Fibroblast of mammary gland (primary cell): ENCODE measurements at regions not wholly inside any gene's neighbourhood (a gene's known extent, or its start where the extent isn't known, plus 50 kb on each side); places are given as distances from the start of the nearest gene placed in this dataset.
A peak's percentile ranks its signal among the peaks of the same experiment; 100 is the strongest.

Experiments used
- DNase-seq: peaks from one replicate; pipeline ENCODE4 v3.0.0-alpha.2; 2010; ENCODE audit warnings: low read depth
- H3K4me3 ChIP-seq: 2 replicates; pipeline ENCODE4 v1.5.1; 2011; ENCODE audit warnings: low read depth, mild to moderate bottlenecking, low read length, moderate library complexity; ENCODE audit not compliant: control insufficient read depth
- TF ChIP-seq, protein P1 (sequence below): conservative IDR thresholded peaks from 2 replicates; pipeline ENCODE4 v1.5.1; 2011; ENCODE audit warnings: low read depth, low read length, inconsistent platforms; ENCODE audit not compliant: control insufficient read depth, insufficient read depth

DNA sequence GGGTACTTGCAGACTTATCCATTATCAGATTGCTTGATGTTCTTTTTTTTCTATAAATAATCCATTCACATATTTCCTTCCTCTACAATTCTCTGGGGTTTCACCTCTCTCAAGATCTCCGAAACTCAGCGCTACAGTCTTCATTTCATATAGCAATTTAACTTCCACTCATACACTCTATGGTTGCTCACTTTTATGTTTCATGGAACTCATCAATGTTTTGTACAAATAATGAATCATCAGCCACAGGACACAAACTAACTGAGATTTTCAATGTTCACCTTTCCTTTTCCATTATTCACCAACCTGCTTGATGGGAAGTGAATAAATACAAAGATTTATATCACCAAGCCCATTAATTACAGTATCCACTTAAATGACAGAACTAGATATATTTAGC lies 534.7 kb downstream of the LRFN5 start:
- H3K4me3 ChIP-seq, result no peak overlapping the region
- peak; percentile 42 for DNase-seq
- TF ChIP-seq, protein P1, sequence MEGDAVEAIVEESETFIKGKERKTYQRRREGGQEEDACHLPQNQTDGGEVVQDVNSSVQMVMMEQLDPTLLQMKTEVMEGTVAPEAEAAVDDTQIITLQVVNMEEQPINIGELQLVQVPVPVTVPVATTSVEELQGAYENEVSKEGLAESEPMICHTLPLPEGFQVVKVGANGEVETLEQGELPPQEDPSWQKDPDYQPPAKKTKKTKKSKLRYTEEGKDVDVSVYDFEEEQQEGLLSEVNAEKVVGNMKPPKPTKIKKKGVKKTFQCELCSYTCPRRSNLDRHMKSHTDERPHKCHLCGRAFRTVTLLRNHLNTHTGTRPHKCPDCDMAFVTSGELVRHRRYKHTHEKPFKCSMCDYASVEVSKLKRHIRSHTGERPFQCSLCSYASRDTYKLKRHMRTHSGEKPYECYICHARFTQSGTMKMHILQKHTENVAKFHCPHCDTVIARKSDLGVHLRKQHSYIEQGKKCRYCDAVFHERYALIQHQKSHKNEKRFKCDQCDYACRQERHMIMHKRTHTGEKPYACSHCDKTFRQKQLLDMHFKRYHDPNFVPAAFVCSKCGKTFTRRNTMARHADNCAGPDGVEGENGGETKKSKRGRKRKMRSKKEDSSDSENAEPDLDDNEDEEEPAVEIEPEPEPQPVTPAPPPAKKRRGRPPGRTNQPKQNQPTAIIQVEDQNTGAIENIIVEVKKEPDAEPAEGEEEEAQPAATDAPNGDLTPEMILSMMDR, result no peak

GRCh38 chr14:42140831-42141279 lies 534.2 kb downstream of the LRFN5 start:
- no peak overlapping the region for H3K4me3 ChIP-seq
- TF ChIP-seq, protein P1, result no peak
- DNase-seq, result peak; percentile 90

- TF ChIP-seq, protein P1, result no peak
- H3K4me3 ChIP-seq, result no peak overlapping the region
- DNase-seq, result peak; percentile 30
Measured at GRCh38 chr14:42140001-42140400, 533.3 kb downstream of the LRFN5 start.

GRCh38 chr14:42138406-42138805 lies 531.7 kb downstream of the LRFN5 start:
- no peak overlapping the region for H3K4me3 ChIP-seq
- no peak for DNase-seq
- TF ChIP-seq, protein P1, result no peak

- peak; percentile 27 for DNase-seq
- H3K4me3 ChIP-seq, result no peak overlapping the region
- TF ChIP-seq, protein P1, result no peak
Measured at GRCh38 chr14:42130815-42131214, 524.1 kb downstream of the LRFN5 start.

DNA sequence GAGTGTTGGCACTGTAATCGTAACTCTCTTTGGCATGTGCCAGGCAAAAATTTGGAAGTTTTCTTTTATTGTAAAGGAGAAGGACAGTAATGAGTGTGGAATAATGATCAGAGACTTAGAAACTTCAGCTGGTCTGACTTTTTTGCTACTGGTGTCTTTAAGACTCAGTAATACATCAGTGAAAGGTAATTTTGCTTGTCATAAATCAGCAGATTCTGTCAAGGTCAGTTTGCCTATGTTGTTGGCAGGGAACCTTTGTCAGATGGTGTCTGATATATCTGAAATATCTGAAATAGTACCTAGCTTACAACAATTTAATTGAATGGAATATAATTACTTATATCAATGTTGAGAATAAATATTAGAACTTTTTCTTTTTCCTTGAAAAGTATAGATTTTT lies 516.9 kb downstream of the LRFN5 start:
- TF ChIP-seq, protein P1, result no peak
- DNase-seq, result no peak
- no peak overlapping the region for H3K4me3 ChIP-seq
